ENCODE measurements at regions not wholly inside any gene's neighbourhood (a gene's known extent, or its start where the extent isn't known, plus 50 kb on each side); places are given as distances from the start of the nearest gene placed in this dataset.

DNA sequence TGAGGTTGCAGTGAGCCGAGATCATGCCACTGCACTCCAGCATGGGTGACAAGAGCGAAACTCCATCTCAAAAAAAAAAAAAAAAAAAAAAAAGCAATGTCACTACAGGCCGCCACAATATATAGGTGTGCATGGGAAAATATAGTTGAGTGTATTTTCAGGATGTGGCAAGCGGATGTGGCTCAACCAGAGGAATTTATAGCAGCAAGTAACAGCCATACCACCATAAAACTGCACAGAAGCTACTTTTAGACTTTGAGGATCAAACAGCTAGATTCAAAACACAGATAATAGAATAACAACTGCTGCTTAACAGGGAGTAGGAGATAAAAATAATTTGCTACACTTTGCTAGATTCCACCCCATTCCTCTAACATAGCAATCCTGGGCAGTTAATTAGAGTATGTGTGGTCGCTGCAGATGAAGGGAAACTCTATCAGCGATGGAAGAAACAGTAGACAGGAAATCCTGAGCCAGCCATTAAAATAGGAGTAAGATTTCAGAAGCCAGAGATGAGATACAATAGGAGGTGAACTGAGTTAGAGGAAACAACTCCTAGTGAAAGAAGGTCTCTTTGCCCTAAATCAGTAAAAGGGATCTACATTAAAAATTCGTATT is 318.7 kb upstream of the STT3B start:
- no peak for TF ChIP-seq ZNF274 (IDR thresholded peaks at IDR 0.05; ENCODE audit: low read depth, low read length)
- peaks cover 3 to 24% of the 10 kb centered on the region in 2 experiments; a peak in 2 of 4 replicates for H3K4me1 ChIP-seq (ENCODE audit: control insufficient read depth in 1 of 2, insufficient read depth in 2 of 2, low read length in 2 of 2)
- CTCF ChIA-PET: no interaction called here
- RAD21 ChIA-PET (ENCODE audit: low non-redundant PET in 1 of 2, low total read pairs in 2 of 2, uncharacterized antibody in 2 of 2, unreplicated experiment in 2 of 2): no interaction called here
- intact Hi-C loops (cut with micrococcal nuclease): no loop called here
- no peak overlapping the region for H3K9ac ChIP-seq (ENCODE audit: low read length)
- no peak overlapping the region for H3K4me2 ChIP-seq (ENCODE audit: low read length)
- H3K9me2 ChIP-seq (ENCODE audit: insufficient read depth): no peaks in the 10 kb centered on the region
- no peaks in the 10 kb centered on the region for H4K20me1 ChIP-seq (ENCODE audit: insufficient read depth)
- ATAC-seq (no peak), DNase-seq (ENCODE audit: low read depth, low spot score) (no peak)
- no TSS peak for BruUV-seq (replicated peaks)
- no peak overlapping the region for H2AFZ ChIP-seq (ENCODE audit: low read depth, low read length, poor library complexity, severe bottlenecking)
- H3K9me3 ChIP-seq (ENCODE audit: control insufficient read depth in 1 of 2, insufficient read depth in 1 of 2, low read depth in 1 of 2, low read length in 2 of 2): no peaks in the 10 kb centered on the region
- no peak overlapping the region for H3K27ac ChIP-seq (ENCODE audit: low read depth, low read length)
- no peaks in the 10 kb centered on the region for H3K27me3 ChIP-seq (ENCODE audit: insufficient read depth, low read length)
- H3K79me2 ChIP-seq (ENCODE audit: insufficient read depth, low read length): no peaks in the 10 kb centered on the region
- POLR2A ChIA-PET: no interaction called here
- no peak overlapping the region for H3K4me3 ChIP-seq (replicated peaks in 1 of 2; ENCODE audit: low read depth in 1 of 2, low read length in 2 of 2)
- no peaks in the 10 kb centered on the region for H3K36me3 ChIP-seq (ENCODE audit: control insufficient read depth in 1 of 2, insufficient read depth in 2 of 2, low read length in 2 of 2)

DNA sequence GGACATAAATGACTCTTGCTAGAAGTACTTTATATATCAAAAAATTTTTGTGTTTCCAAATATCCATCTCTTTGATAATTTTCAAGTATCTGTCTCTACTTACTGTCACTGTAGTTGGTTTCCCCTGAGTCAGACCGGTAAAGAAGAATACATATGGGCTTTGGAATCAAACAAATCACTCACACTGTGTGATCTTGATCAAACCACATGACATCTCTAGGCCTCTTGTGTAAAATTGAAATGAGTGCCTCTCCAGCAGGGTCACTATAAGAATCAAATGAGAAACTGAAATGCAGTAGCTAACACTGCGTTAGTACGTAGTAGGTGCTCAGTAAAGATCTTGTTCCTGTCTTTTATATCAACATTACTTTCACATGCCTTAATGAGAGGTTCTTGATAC is 314.6 kb upstream of the STT3B start:
- Histone ChIP-seq H3K4me3 (replicated peaks in 1 of 2; ENCODE audit: low read depth in 1 of 2, low read length in 2 of 2) (no peak overlapping the region), H3K9me3 (ENCODE audit: control insufficient read depth in 1 of 2, insufficient read depth in 1 of 2, low read depth in 1 of 2, low read length in 2 of 2) (no peaks in the 10 kb centered on the region), H3K4me2 (ENCODE audit: low read length) (no peak overlapping the region), H3K79me2 (ENCODE audit: insufficient read depth, low read length) (no peaks in the 10 kb centered on the region), H3K27me3 (ENCODE audit: insufficient read depth, low read length) (no peaks in the 10 kb centered on the region), H3K4me1 (ENCODE audit: control insufficient read depth in 1 of 2, insufficient read depth in 2 of 2, low read length in 2 of 2) (peaks cover 0 to 9% of the 10 kb centered on the region in 2 experiments; a peak in 2 of 4 replicates), H3K9ac (ENCODE audit: low read length) (no peak overlapping the region), H3K27ac (ENCODE audit: low read depth, low read length) (no peak overlapping the region), H4K20me1 (ENCODE audit: insufficient read depth) (no peaks in the 10 kb centered on the region), H2AFZ (ENCODE audit: low read depth, low read length, poor library complexity, severe bottlenecking) (no peak overlapping the region), H3K9me2 (ENCODE audit: insufficient read depth) (no peaks in the 10 kb centered on the region), H3K36me3 (ENCODE audit: control insufficient read depth in 1 of 2, insufficient read depth in 2 of 2, low read length in 2 of 2) (no peaks in the 10 kb centered on the region)
- DNase-seq (ENCODE audit: low read depth, low spot score): no peak
- no peak for ATAC-seq
- BruUV-seq (replicated peaks): no TSS peak
- intact Hi-C loops (cut with micrococcal nuclease): no loop called here
- CTCF ChIA-PET: no interaction called here
- POLR2A ChIA-PET: no interaction called here
- RAD21 ChIA-PET (ENCODE audit: low non-redundant PET in 1 of 2, low total read pairs in 2 of 2, uncharacterized antibody in 2 of 2, unreplicated experiment in 2 of 2): no interaction called here
- TF ChIP-seq SP1 (IDR thresholded peaks at IDR 0.05; ENCODE audit: low read depth): no peak
- TF ChIP-seq, protein P1, sequence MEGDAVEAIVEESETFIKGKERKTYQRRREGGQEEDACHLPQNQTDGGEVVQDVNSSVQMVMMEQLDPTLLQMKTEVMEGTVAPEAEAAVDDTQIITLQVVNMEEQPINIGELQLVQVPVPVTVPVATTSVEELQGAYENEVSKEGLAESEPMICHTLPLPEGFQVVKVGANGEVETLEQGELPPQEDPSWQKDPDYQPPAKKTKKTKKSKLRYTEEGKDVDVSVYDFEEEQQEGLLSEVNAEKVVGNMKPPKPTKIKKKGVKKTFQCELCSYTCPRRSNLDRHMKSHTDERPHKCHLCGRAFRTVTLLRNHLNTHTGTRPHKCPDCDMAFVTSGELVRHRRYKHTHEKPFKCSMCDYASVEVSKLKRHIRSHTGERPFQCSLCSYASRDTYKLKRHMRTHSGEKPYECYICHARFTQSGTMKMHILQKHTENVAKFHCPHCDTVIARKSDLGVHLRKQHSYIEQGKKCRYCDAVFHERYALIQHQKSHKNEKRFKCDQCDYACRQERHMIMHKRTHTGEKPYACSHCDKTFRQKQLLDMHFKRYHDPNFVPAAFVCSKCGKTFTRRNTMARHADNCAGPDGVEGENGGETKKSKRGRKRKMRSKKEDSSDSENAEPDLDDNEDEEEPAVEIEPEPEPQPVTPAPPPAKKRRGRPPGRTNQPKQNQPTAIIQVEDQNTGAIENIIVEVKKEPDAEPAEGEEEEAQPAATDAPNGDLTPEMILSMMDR (IDR thresholded peaks at IDR 0.05 in 2 of 3, conservative IDR thresholded peaks at IDR 0.05 in 1 of 3; ENCODE audit: borderline replicate concordance in 1 of 3, insufficient read depth in 1 of 3, low read depth in 2 of 3, low read length in 2 of 3): no peak
- TF ChIP-seq ZFX (IDR thresholded peaks at IDR 0.05): no peak
- TF ChIP-seq ELF1 (IDR thresholded peaks at IDR 0.05; ENCODE audit: borderline replicate concordance, low read depth): no peak
- no peak for TF ChIP-seq EZH2phosphoT487 (IDR thresholded peaks at IDR 0.05; ENCODE audit: borderline replicate concordance)
- no peak for TF ChIP-seq JUND (IDR thresholded peaks at IDR 0.05)
- TF ChIP-seq, protein P2, sequence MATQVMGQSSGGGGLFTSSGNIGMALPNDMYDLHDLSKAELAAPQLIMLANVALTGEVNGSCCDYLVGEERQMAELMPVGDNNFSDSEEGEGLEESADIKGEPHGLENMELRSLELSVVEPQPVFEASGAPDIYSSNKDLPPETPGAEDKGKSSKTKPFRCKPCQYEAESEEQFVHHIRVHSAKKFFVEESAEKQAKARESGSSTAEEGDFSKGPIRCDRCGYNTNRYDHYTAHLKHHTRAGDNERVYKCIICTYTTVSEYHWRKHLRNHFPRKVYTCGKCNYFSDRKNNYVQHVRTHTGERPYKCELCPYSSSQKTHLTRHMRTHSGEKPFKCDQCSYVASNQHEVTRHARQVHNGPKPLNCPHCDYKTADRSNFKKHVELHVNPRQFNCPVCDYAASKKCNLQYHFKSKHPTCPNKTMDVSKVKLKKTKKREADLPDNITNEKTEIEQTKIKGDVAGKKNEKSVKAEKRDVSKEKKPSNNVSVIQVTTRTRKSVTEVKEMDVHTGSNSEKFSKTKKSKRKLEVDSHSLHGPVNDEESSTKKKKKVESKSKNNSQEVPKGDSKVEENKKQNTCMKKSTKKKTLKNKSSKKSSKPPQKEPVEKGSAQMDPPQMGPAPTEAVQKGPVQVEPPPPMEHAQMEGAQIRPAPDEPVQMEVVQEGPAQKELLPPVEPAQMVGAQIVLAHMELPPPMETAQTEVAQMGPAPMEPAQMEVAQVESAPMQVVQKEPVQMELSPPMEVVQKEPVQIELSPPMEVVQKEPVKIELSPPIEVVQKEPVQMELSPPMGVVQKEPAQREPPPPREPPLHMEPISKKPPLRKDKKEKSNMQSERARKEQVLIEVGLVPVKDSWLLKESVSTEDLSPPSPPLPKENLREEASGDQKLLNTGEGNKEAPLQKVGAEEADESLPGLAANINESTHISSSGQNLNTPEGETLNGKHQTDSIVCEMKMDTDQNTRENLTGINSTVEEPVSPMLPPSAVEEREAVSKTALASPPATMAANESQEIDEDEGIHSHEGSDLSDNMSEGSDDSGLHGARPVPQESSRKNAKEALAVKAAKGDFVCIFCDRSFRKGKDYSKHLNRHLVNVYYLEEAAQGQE (IDR thresholded peaks at IDR 0.05; ENCODE audit: low read depth): no peak
- TF ChIP-seq FOSL1 (IDR thresholded peaks at IDR 0.05; ENCODE audit: low read depth): no peak

All from HCT116 (cell line).